Stimulated activated CD4-positive, alpha-beta T cell treated with anti-CD3 and anti-CD28 coated beads, Interleukin-1b, Interleukin-23, amount 100 ng/mL, for 1 hour (primary cell): ENCODE measurements at regions not wholly inside any gene's neighbourhood (a gene's known extent, or its start where the extent isn't known, plus 50 kb on each side); places are given as distances from the start of the nearest gene placed in this dataset.
"Not testable (repeated sequence)": the region's sequence is repeated elsewhere in the genome, so short reads cannot be mapped to it uniquely, and the experiment has no call there.

Experiments
- DNase-seq, 2 donors: peaks; one replicate each; pipeline ENCODE4 v3.0.0-alpha.2; 2020; ENCODE audit warnings: low read depth in 2 of 2

GRCh38 chr3:28949580-28949979, 331.3 kb upstream of the RBMS3 start:
- no peak for DNase-seq

- no peak for DNase-seq
These were observed 330.3 kb upstream of the RBMS3 start for GRCh38 chr3:28950614-28951013.

GRCh38 chr3:28951772-28952556, 328.9 kb upstream of the RBMS3 start:
- no peak for DNase-seq

- no peak for DNase-seq
These were observed 322.2 kb upstream of the RBMS3 start for GRCh38 chr3:28958656-28959055.

- no peak for DNase-seq
These were observed 309.7 kb upstream of the RBMS3 start for GRCh38 chr3:28971156-28971555.

GRCh38 chr3:28972921-28973320, 307.9 kb upstream of the RBMS3 start:
- DNase-seq: no peak

GRCh38 chr3:28973609-28974008, 307.3 kb upstream of the RBMS3 start:
- DNase-seq: no peak

GRCh38 chr3:28978092-28978491, 302.8 kb upstream of the RBMS3 start:
- DNase-seq: no peak

GRCh38 chr3:28980131-28980530, 300.7 kb upstream of the RBMS3 start:
- DNase-seq: no peak

GRCh38 chr3:28980631-28981030, 300.2 kb upstream of the RBMS3 start:
- no peak for DNase-seq

- no peak for DNase-seq
These were observed 298.0 kb upstream of the RBMS3 start for GRCh38 chr3:28982906-28983305.

- DNase-seq: no peak
These were observed 293.9 kb upstream of the RBMS3 start for GRCh38 chr3:28986922-28987321.

GRCh38 chr3:28989646-28990089, 291.2 kb upstream of the RBMS3 start:
- no peak for DNase-seq

GRCh38 chr3:28994161-28994905, 286.5 kb upstream of the RBMS3 start:
- DNase-seq: no peak

- DNase-seq: no peak
These were observed 275.8 kb upstream of the RBMS3 start for GRCh38 chr3:29004885-29005599.

- DNase-seq: no peak
These were observed 275.0 kb upstream of the RBMS3 start for GRCh38 chr3:29005862-29006261.

GRCh38 chr3:29011441-29011840, 269.4 kb upstream of the RBMS3 start:
- DNase-seq: no peak

GRCh38 chr3:29011966-29012365, 268.9 kb upstream of the RBMS3 start:
- no peak for DNase-seq

- no peak for DNase-seq
These were observed 257.9 kb upstream of the RBMS3 start for GRCh38 chr3:29022976-29023375.

GRCh38 chr3:29026286-29026685, 254.6 kb upstream of the RBMS3 start:
- no peak for DNase-seq

- DNase-seq: no peak
These were observed 253.9 kb upstream of the RBMS3 start for GRCh38 chr3:29026959-29027358.

GRCh38 chr3:29031175-29031574, 249.7 kb upstream of the RBMS3 start:
- DNase-seq: not testable (repeated sequence)

GRCh38 chr3:29033511-29033910, 247.4 kb upstream of the RBMS3 start:
- no peak for DNase-seq
